BJ (cell line): ENCODE measurements at regions not wholly inside any gene's neighbourhood (a gene's known extent, or its start where the extent isn't known, plus 50 kb on each side); places are given as distances from the start of the nearest gene placed in this dataset.

Experiments
- CTCF ChIA-PET: fragments of 350-600 bp; formaldehyde crosslinking; extraction: SDS; loops from one replicate; lab custom pipeline; 2021; ENCODE audit warnings: antibody characterized with exemption, inconsistent platforms; lab: Yijun Ruan, JAX
- POLR2A ChIA-PET: fragments of 300-600 bp; sonication (Branson Sonifier 250); formaldehyde crosslinking; extraction: SDS; loops from one replicate; lab custom pipeline; 2021; ENCODE audit warnings: antibody characterized with exemption; lab: Charles Lee
- DNase-seq: peaks from one replicate; pipeline ENCODE4 v3.0.0-alpha.2; 2011; ENCODE audit warnings: low read depth
- H3K27me3 ChIP-seq: 2 replicates; pipeline ENCODE4 v1.6.0; 2011; ENCODE audit warnings: low read length; ENCODE audit not compliant: control insufficient read depth, insufficient read depth
- H3K36me3 ChIP-seq: 2 replicates; pipeline ENCODE4 v1.5.1; 2011; ENCODE audit warnings: low read length; ENCODE audit not compliant: control insufficient read depth, insufficient read depth
- H3K4me3 ChIP-seq: 2 replicates; pipeline ENCODE4 v1.5.1; 2011; ENCODE audit warnings: low read depth, mild to moderate bottlenecking, control low read depth, low read length
- TF ChIP-seq, protein P1 (sequence below): IDR thresholded peaks from 2 replicates; pipeline ENCODE4 v1.5.1; 2011; ENCODE audit warnings: low read depth, mild to moderate bottlenecking, control low read depth, inconsistent platforms, low read length, moderate library complexity; ENCODE audit not compliant: insufficient read depth

DNA sequence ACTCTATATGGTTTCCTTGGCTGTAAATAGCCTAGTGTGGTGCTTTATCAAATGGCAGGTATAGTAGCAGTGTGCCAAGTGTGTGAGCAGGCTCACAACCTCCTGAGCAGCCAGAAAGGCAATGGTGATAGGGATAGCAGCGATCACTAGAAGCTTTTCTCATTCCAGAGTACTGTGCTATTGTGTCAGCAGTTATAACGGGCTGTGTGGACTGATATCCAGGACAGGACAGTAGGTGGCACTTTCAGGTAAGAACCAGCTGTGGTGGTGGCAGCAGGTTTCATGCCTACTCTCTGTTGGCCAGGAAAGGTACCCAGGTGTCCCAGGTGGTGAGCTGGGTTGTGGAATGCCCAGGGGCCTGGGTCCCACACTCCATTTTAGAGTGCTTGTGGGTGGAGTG lies 448.8 kb upstream of the BTBD3 start:
- Histone ChIP-seq H3K27me3 (0 out of 2 replicates have a peak, but pooled peaks cover 2% of the 10 kb centered on the region), H3K36me3 (no peaks in the 10 kb centered on the region), H3K4me3 (no peak overlapping the region)
- CTCF ChIA-PET = no interaction called here
- no peak for DNase-seq
- TF ChIP-seq, protein P1, sequence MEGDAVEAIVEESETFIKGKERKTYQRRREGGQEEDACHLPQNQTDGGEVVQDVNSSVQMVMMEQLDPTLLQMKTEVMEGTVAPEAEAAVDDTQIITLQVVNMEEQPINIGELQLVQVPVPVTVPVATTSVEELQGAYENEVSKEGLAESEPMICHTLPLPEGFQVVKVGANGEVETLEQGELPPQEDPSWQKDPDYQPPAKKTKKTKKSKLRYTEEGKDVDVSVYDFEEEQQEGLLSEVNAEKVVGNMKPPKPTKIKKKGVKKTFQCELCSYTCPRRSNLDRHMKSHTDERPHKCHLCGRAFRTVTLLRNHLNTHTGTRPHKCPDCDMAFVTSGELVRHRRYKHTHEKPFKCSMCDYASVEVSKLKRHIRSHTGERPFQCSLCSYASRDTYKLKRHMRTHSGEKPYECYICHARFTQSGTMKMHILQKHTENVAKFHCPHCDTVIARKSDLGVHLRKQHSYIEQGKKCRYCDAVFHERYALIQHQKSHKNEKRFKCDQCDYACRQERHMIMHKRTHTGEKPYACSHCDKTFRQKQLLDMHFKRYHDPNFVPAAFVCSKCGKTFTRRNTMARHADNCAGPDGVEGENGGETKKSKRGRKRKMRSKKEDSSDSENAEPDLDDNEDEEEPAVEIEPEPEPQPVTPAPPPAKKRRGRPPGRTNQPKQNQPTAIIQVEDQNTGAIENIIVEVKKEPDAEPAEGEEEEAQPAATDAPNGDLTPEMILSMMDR = no peak
- POLR2A ChIA-PET = interaction anchor here (0.5 kb wide), 1 partner anchor 57 kb away, joined by 3 read pairs; no protein-coding TSS in a partner anchor

GRCh38 chr20:11469795-11470435 lies 447.8 kb upstream of the BTBD3 start:
- Histone ChIP-seq H3K27me3 (peaks cover 3% of the 10 kb centered on the region; the same call in 1 of the 2 replicates), H3K4me3 (no peak overlapping the region), H3K36me3 (no peaks in the 10 kb centered on the region)
- ChIA-PET POLR2A (no interaction called here), CTCF (no interaction called here)
- TF ChIP-seq, protein P1 = no peak
- no peak for DNase-seq

DNA sequence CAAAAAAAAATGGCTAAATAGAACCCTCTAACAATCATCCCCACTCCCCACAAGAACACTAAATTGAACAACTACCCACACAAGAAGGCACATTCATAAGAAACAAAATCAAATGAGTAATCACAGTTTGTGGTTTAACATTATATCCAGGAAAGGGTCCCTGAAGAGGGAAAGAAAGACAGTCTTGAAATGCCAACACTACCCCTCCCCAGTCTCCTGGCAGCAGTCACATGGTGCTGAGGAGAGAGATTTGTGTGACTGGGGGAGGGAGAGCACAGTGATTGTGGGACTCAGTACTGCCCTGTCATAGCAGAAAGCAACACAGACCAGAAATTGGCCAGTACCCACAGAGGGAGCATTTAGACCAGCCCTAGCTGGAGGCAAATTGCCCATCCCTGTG lies 443.7 kb upstream of the BTBD3 start:
- POLR2A ChIA-PET = no interaction called here
- CTCF ChIA-PET = no interaction called here
- Histone ChIP-seq H3K4me3 (no peak overlapping the region), H3K27me3 (peaks cover 3% of the 10 kb centered on the region; the same call in 1 of the 2 replicates), H3K36me3 (no peaks in the 10 kb centered on the region)
- no peak for DNase-seq
- TF ChIP-seq, protein P1 = no peak

DNA sequence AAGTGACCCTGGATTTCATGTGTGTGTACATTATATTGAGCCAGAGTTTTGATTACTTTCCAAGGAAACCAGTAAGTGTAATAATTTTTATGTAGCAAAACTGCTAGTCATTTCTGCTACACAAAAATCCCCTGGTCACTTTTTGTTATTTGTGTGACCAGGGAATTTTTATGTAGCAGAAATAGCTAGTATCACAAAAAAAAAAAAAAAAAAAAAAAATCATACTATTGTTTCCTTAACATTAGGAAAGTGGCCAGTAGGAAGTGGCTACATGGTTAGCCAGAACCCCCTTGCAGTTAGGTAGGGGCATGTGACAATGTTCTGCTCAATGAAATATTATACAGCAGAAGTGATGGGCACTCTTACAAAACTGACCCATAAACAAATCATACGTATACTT lies 434.0 kb upstream of the BTBD3 start:
- no peak for DNase-seq
- TF ChIP-seq, protein P1 = no peak
- ChIA-PET POLR2A (no interaction called here), CTCF (no interaction called here)
- H3K36me3 ChIP-seq = no peaks in the 10 kb centered on the region
- H3K4me3 ChIP-seq = no peak overlapping the region
- H3K27me3 ChIP-seq = no peaks in the 10 kb centered on the region

- CTCF ChIA-PET = no interaction called here
- no peak overlapping the region for H3K4me3 ChIP-seq
- TF ChIP-seq, protein P1 = no peak
- DNase-seq = no peak
- POLR2A ChIA-PET = no interaction called here
- H3K27me3 ChIP-seq = no peaks in the 10 kb centered on the region
- H3K36me3 ChIP-seq = no peaks in the 10 kb centered on the region
Measured at GRCh38 chr20:11484479-11484878, 433.2 kb upstream of the BTBD3 start.
